GM23248 (cell line): ENCODE measurements at regions not wholly inside any gene's neighbourhood (a gene's known extent, or its start where the extent isn't known, plus 50 kb on each side); places are given as distances from the start of the nearest gene placed in this dataset.

Experiments
- EZH2 ChIP-seq: fragments of 200-600 bp; sonication (generic); IDR thresholded peaks from 2 replicates; pipeline ENCODE4 v1.6.1; 2018; ENCODE audit warnings: antibody characterized with exemption, mild to moderate bottlenecking; ENCODE audit not compliant: insufficient read depth, poor library complexity, severe bottlenecking
- EZH2phosphoT487 ChIP-seq: fragments of 200-600 bp; sonication (generic); IDR thresholded peaks from 2 replicates; pipeline ENCODE4 v1.6.1; 2018; ENCODE audit warnings: antibody characterized with exemption, moderate library complexity, mild to moderate bottlenecking, low read depth; ENCODE audit not compliant: insufficient read depth

GRCh38 chr1:230588323-230588746 lies 53.9 kb upstream of the COG2 start:
- no peak for TF ChIP-seq EZH2
- TF ChIP-seq EZH2phosphoT487 = no peak
